ENCODE measurements at regions not wholly inside any gene's neighbourhood (a gene's known extent, or its start where the extent isn't known, plus 50 kb on each side); places are given as distances from the start of the nearest gene placed in this dataset.

DNA sequence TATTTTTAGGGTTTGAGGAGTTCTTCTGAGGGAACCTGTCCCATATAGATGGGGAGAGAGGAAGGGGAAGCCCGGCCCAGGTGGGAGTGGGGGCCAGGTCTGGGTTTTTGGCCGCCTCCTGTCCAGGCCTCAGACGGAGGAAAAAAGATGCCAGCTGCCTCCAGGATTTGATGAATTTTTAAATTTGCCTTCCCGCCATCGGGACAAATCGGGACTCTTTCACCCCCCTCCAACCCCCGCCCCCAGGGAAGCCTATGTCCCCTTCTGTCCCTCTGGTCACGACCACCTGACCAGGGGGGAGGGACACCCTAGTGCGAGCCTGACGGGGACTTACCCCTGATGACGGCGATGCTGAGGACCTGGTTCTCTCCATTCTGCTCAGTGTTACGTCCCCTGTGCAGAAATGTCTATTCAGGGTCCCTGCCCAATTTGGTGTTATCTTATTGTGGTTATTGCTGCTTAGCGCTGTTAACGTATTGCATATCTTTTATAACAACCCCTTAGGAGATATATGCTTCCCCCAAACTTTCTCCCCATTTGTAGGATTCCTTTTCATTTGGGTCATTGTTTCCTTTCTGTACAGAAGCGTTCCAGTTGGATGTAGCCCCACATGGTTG lies 115.9 kb upstream of the GRK3 start:
- Histone ChIP-seq H3K4me3 (replicated peaks in 1 of 3; ENCODE audit: insufficient read depth in 1 of 3, low read depth in 1 of 3, low read length in 3 of 3) (peak overlapping the region; percentile 77 to 97 (median 95)), H3K4me2 (ENCODE audit: insufficient read depth, low read length) (peak overlapping the region; percentile 97), H4K20me1 (replicated peaks; ENCODE audit: control insufficient read depth, extremely low read depth, insufficient read depth, low read length) (peaks cover 6% of the 10 kb centered on the region), H3K27me3 (ENCODE audit: control insufficient read depth in 2 of 2, insufficient read depth in 2 of 2, low read length in 2 of 2) (no peaks in the 10 kb centered on the region), H3K4me1 (ENCODE audit: control insufficient read depth, extremely low read depth, insufficient read depth, low read length) (peaks cover 17% of the 10 kb centered on the region), H3K79me2 (ENCODE audit: control insufficient read depth, insufficient read depth, low read length) (peaks cover 55% of the 10 kb centered on the region), H3K9me3 (replicated peaks; ENCODE audit: control insufficient read depth, insufficient read depth, low read length) (no peaks in the 10 kb centered on the region), H3K9me1 (replicated peaks; ENCODE audit: control insufficient read depth, extremely low read depth, insufficient read depth, low read length) (no peaks in the 10 kb centered on the region), H3K27ac (ENCODE audit: insufficient read depth, low read depth, low read length) (peak overlapping the region; percentile 62), H2AFZ (ENCODE audit: low read depth, low read length) (peak overlapping the region; percentile 36), H3K9ac (replicated peaks; ENCODE audit: extremely low read depth, insufficient read depth, low read length) (peak overlapping the region; percentile 83), H3K36me3 (ENCODE audit: control insufficient read depth in 2 of 2, extremely low read depth in 1 of 2, insufficient read depth in 2 of 2, low read length in 2 of 2) (peaks cover 0 to under 1% of the 10 kb centered on the region in 2 experiments)
- FAIRE-seq (peak; percentile 35), DNase-seq (ENCODE audit: low read depth, low spot score) (peak; percentile 28)
- no TSS peak for BruUV-seq (replicated peaks)
- dilution Hi-C loops (cut with MboI; ENCODE audit: extremely low pct_ligation_motif_present, low sequenced_read_pairs) (no loop called here), intact Hi-C loops (cut with micrococcal nuclease) (loop anchor here (2.0 to 5.0 kb wide), 3 partner anchors 86 to 324 kb away; no protein-coding TSS in a partner anchor)
- POLR2A ChIA-PET, result no interaction called here
- no peak for TF ChIP-seq POLR2AphosphoS5 (IDR thresholded peaks at IDR 0.05; ENCODE audit: insufficient read depth, low read depth, low read length)
- no peak for TF ChIP-seq FOS (IDR thresholded peaks at IDR 0.05; ENCODE audit: borderline replicate concordance, insufficient read depth, low read length)
- CTCF ChIA-PET, result interaction anchor here (0.7 to 2.4 kb wide), 6 partner anchors 22 to 889 kb away, joined by 3 to 9 read pairs (median 4); no protein-coding TSS in a partner anchor

DNA sequence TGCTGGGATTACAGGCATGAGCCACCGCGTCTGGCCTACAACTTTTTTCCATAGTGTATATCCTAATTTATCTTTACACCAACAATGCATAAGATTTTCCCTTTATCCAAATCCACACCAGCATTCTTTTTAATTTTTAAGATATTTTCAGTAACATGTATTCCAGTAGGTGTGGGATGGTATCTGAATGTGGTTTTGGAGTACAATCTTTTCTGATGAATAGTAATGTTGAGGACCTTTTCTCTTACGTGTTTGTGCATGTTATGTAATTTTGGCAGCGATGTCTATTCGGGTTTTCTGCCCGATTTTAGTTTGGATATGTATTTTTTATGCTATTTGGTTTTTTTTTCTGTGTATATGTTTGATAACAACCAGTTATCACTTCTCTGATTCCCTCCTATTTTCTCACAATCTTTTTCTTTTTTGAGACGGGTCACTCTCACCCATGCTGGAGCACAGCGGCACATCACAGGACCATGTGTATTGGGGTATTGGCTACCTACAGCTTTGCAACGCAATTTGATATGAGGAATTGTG lies 114.6 kb upstream of the GRK3 start:
- H3K27me3 ChIP-seq (ENCODE audit: control insufficient read depth in 2 of 2, insufficient read depth in 2 of 2, low read length in 2 of 2), result no peaks in the 10 kb centered on the region
- dilution Hi-C loops (cut with MboI; ENCODE audit: extremely low pct_ligation_motif_present, low sequenced_read_pairs), result no loop called here
- DNase-seq (ENCODE audit: low read depth, low spot score) (no peak), FAIRE-seq (no peak)
- peaks cover 3 to 6% of the 10 kb centered on the region in 2 experiments for H3K36me3 ChIP-seq (ENCODE audit: control insufficient read depth in 2 of 2, extremely low read depth in 1 of 2, insufficient read depth in 2 of 2, low read length in 2 of 2)
- no peaks in the 10 kb centered on the region for H3K9me1 ChIP-seq (replicated peaks; ENCODE audit: control insufficient read depth, extremely low read depth, insufficient read depth, low read length)
- no peak overlapping the region for H3K9ac ChIP-seq (replicated peaks; ENCODE audit: extremely low read depth, insufficient read depth, low read length)
- intact Hi-C loops (cut with micrococcal nuclease), result loop anchor here (2.0 to 5.0 kb wide), 3 partner anchors 87 to 322 kb away; no protein-coding TSS in a partner anchor
- ChIA-PET POLR2A (interaction anchor here (0.7 kb wide), 1 partner anchor 915 kb away, joined by 3 read pairs; no protein-coding TSS in a partner anchor), CTCF (interaction anchor here (1.1 kb wide), 1 partner anchor 13 kb away, joined by 3 read pairs; no protein-coding TSS in a partner anchor)
- no TSS peak for BruUV-seq (replicated peaks)
- TF ChIP-seq MYC (IDR thresholded peaks at IDR 0.05; ENCODE audit: low read depth, low read length), result no peak
- TF ChIP-seq, protein P1, sequence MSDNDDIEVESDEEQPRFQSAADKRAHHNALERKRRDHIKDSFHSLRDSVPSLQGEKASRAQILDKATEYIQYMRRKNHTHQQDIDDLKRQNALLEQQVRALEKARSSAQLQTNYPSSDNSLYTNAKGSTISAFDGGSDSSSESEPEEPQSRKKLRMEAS (IDR thresholded peaks at IDR 0.05; ENCODE audit: insufficient read depth, insufficient read length), result no peak
- TF ChIP-seq POLR2A (IDR thresholded peaks at IDR 0.05; ENCODE audit: low read depth, low read length), result no peak
- TF ChIP-seq EZH2 (IDR thresholded peaks at IDR 0.05; ENCODE audit: borderline replicate concordance, low read depth, low read length, severe bottlenecking), result no peak
- TF ChIP-seq POLR2AphosphoS5 (IDR thresholded peaks at IDR 0.05; ENCODE audit: insufficient read depth, low read depth, low read length), result no peak
- no peak for TF ChIP-seq FOS (IDR thresholded peaks at IDR 0.05; ENCODE audit: borderline replicate concordance, insufficient read depth, low read length)
- TF ChIP-seq, protein P2, sequence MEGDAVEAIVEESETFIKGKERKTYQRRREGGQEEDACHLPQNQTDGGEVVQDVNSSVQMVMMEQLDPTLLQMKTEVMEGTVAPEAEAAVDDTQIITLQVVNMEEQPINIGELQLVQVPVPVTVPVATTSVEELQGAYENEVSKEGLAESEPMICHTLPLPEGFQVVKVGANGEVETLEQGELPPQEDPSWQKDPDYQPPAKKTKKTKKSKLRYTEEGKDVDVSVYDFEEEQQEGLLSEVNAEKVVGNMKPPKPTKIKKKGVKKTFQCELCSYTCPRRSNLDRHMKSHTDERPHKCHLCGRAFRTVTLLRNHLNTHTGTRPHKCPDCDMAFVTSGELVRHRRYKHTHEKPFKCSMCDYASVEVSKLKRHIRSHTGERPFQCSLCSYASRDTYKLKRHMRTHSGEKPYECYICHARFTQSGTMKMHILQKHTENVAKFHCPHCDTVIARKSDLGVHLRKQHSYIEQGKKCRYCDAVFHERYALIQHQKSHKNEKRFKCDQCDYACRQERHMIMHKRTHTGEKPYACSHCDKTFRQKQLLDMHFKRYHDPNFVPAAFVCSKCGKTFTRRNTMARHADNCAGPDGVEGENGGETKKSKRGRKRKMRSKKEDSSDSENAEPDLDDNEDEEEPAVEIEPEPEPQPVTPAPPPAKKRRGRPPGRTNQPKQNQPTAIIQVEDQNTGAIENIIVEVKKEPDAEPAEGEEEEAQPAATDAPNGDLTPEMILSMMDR (IDR thresholded peaks at IDR 0.05; ENCODE audit: extremely low read depth in 1 of 2, insufficient read depth in 1 of 2, low read depth in 1 of 2, low read length in 2 of 2), result no peak
- no peak for TF ChIP-seq GATA2 (IDR thresholded peaks at IDR 0.05; ENCODE audit: insufficient read depth, insufficient read length, low read depth, low read length)
- no peak for TF ChIP-seq JUN (IDR thresholded peaks at IDR 0.05; ENCODE audit: borderline replicate concordance, insufficient read depth, insufficient read length, low read depth)
- H2AFZ ChIP-seq (ENCODE audit: low read depth, low read length), result no peak overlapping the region
- peaks cover 17% of the 10 kb centered on the region for H3K4me1 ChIP-seq (ENCODE audit: control insufficient read depth, extremely low read depth, insufficient read depth, low read length)
- peaks cover 62% of the 10 kb centered on the region for H3K79me2 ChIP-seq (ENCODE audit: control insufficient read depth, insufficient read depth, low read length)
- no peaks in the 10 kb centered on the region for H3K9me3 ChIP-seq (replicated peaks; ENCODE audit: control insufficient read depth, insufficient read depth, low read length)
- H4K20me1 ChIP-seq (replicated peaks; ENCODE audit: control insufficient read depth, extremely low read depth, insufficient read depth, low read length), result peaks cover 6% of the 10 kb centered on the region
- peak overlapping the region; percentile 51 for H3K4me2 ChIP-seq (ENCODE audit: insufficient read depth, low read length)
- no peak overlapping the region for H3K27ac ChIP-seq (ENCODE audit: insufficient read depth, low read depth, low read length)
- no peak overlapping the region for H3K4me3 ChIP-seq (replicated peaks in 1 of 3; ENCODE audit: insufficient read depth in 1 of 3, low read depth in 1 of 3, low read length in 3 of 3)
